K562 (cell line): ENCODE measurements at regions not wholly inside any gene's neighbourhood (a gene's known extent, or its start where the extent isn't known, plus 50 kb on each side); places are given as distances from the start of the nearest gene placed in this dataset.

Source experiments
- ATAC-seq: fragments of 200-7000 bp; cut with Tn5 transposase; 3 replicates; pipeline ENCODE4 v1.9.1; 2020; ENCODE audit warnings: moderate library complexity
- BruUV-seq: library from RNA; stranded (reverse); fragments of 400-500 nt; replicated peaks from 2 replicates; lab custom pipeline; 2021; lab: Mats Ljungman, UMichigan
- CTCF ChIA-PET: fragments of 300-600 bp; formaldehyde crosslinking; extraction: SDS; loops from one replicate; lab custom pipeline; 2021; ENCODE audit warnings: low intra/inter-chr PET ratio; lab: Yijun Ruan, JAX
- POLR2A ChIA-PET: fragments of 300-600, 350-650 bp; sonication (Branson Sonifier 250); formaldehyde crosslinking; extraction: SDS; loops from one replicate; lab custom pipeline; 2021; ENCODE audit warnings: antibody characterized with exemption, inconsistent platforms; lab: Yijun Ruan, JAX
- DNase-seq, 4 experiments: peaks; one replicate each; pipeline versions ENCODE4 v3.0.0 to v3.0.0-alpha.2; 2011 to 2018; ENCODE audit warnings: low spot score in 3 of 4, mixed read lengths in 3 of 4; ENCODE audit errors: extremely low read depth in 1 of 4
- FAIRE-seq: peaks from 2 replicates; lab custom pipeline; 2011; peaks lifted over from hg19 to GRCh38; lab: Jason Lieb, UNC
- H2AFZ ChIP-seq: 2 replicates; pipeline ENCODE4 v1.6.0; 2011; ENCODE audit warnings: low read depth, low read length, control low read depth, inconsistent platforms
- H3K27ac ChIP-seq: fragments of 200-600 bp; 3 replicates; pipeline ENCODE4 v1.8.0; 2011; ENCODE audit warnings: low read depth, mild to moderate bottlenecking, control low read depth, inconsistent platforms, low read length, moderate library complexity, mixed read lengths; ENCODE audit errors: extremely low read depth
- H3K27me3 ChIP-seq, 2 experiments: fragments of 300-600 bp in 1 of 2; 2 replicates in 1 of 2; 3 replicates in 1 of 2; pipeline versions ENCODE4 v1.6.0 to v1.8.0; 2011; ENCODE audit warnings: inconsistent platforms in 2 of 2, low read length in 2 of 2, mild to moderate bottlenecking in 1 of 2, mixed read lengths in 1 of 2, moderate library complexity in 1 of 2; ENCODE audit not compliant: control insufficient read depth in 2 of 2, insufficient read depth in 2 of 2
- H3K36me3 ChIP-seq: fragments of 300-600 bp; 3 replicates; pipeline ENCODE4 v1.8.0; 2011; ENCODE audit warnings: mild to moderate bottlenecking, low read length, inconsistent platforms; ENCODE audit not compliant: control insufficient read depth, insufficient read depth
- H3K4me1 ChIP-seq, 2 experiments: fragments of 200-600 bp in 1 of 2; replicated peaks in 1 of 2; 2 replicates in 1 of 2; 3 replicates in 1 of 2; pipeline versions ENCODE4 v1.5.1 to v1.8.0; 2011; ENCODE audit warnings: inconsistent platforms in 2 of 2, low read length in 2 of 2, mild to moderate bottlenecking in 1 of 2, mixed read lengths in 1 of 2, moderate library complexity in 1 of 2; ENCODE audit not compliant: control insufficient read depth in 2 of 2, insufficient read depth in 2 of 2
- H3K4me2 ChIP-seq: 2 replicates; pipeline ENCODE4 v1.6.1; 2011; ENCODE audit warnings: low read length, control low read depth, inconsistent platforms, mixed read lengths; ENCODE audit not compliant: insufficient read depth
- H3K4me3 ChIP-seq: fragments of 200-600 bp; sonication (generic), shearing (Covaris generic); 2 replicates; pipeline ENCODE4 v1.5.1; 2016; ENCODE audit warnings: control low read depth, inconsistent platforms
- H3K79me2 ChIP-seq: fragments of 200-600 bp; 3 replicates; pipeline ENCODE4 v1.8.0; 2011; ENCODE audit warnings: low read length, inconsistent platforms; ENCODE audit not compliant: control insufficient read depth, insufficient read depth
- H3K9ac ChIP-seq, 2 experiments: 2 replicates each; pipeline versions ENCODE4 v1.6.0 to v1.6.1; 2011; ENCODE audit warnings: low read depth in 2 of 2, low read length in 2 of 2, control low read depth in 1 of 2, inconsistent platforms in 1 of 2, mild to moderate bottlenecking in 1 of 2, mixed read lengths in 1 of 2; ENCODE audit not compliant: insufficient read depth in 1 of 2
- H3K9me1 ChIP-seq: one replicate; pipeline ENCODE4 v1.6.0; 2011; ENCODE audit warnings: inconsistent platforms, mild to moderate bottlenecking, low read length, moderate library complexity; ENCODE audit not compliant: control insufficient read depth, insufficient read depth
- H3K9me3 ChIP-seq: replicated peaks from 2 replicates; pipeline ENCODE4 v1.5.1; 2011; ENCODE audit warnings: low read depth, low read length, inconsistent platforms; ENCODE audit not compliant: control insufficient read depth, insufficient read depth
- H4K20me1 ChIP-seq: replicated peaks from 2 replicates; pipeline ENCODE4 v1.6.1; 2011; ENCODE audit warnings: low read length, inconsistent platforms, mixed read lengths; ENCODE audit not compliant: control insufficient read depth, insufficient read depth
- BRCA1 ChIP-seq, 2 experiments: fragments of 450-650 bp in 1 of 2; sonication (generic) in 1 of 2; formaldehyde crosslinking in 1 of 2; IDR thresholded peaks; 2 replicates each; pipeline versions ENCODE4 v1.5.0 to v1.6.1; 2017 to 2020; ENCODE audit warnings: mild to moderate bottlenecking in 1 of 2, missing genetic modification reagents in 1 of 2
- HLTF ChIP-seq: fragments of 450-650 bp; IDR thresholded peaks from 2 replicates; pipeline ENCODE4 v1.6.1; 2016
- TCF7L2 ChIP-seq: fragments of 150-350 bp; IDR thresholded peaks from 2 replicates; pipeline ENCODE4 v1.6.1; 2016; ENCODE audit warnings: low read depth, mild to moderate bottlenecking, low read length, moderate library complexity
- WGBS: fragments of 100-300 bp; shearing (Covaris generic); methylation state at CpG from one replicate; pipeline ENCODE4 v1.1.6; 2016; ENCODE audit warnings: low coverage, mixed read lengths; ENCODE audit not compliant: insufficient coverage; ENCODE audit errors: missing lambda C conversion rate; 5-methylcytosine and 5-hydroxymethylcytosine counted together
- in situ Hi-C: fragments of 300-500 bp; cut with MboI; formaldehyde crosslinking; loops from 4 replicates; pipeline ENCODE4 v1.15.0; 2018; ENCODE audit warnings: inconsistent platforms, mixed read lengths
- intact Hi-C: fragments of 100-400 bp; cut with micrococcal nuclease; formaldehyde crosslinking; loops from 2 replicates; pipeline ENCODE4 v1.14.2; 2022
- TF ChIP-seq, protein P1 (sequence below), 2 experiments: fragments of 450-650 bp; formaldehyde crosslinking in 1 of 2; IDR thresholded peaks; 2 replicates each; pipeline versions ENCODE4 v1.4.0 to v1.6.1; 2014 to 2020; ENCODE audit warnings: mild to moderate bottlenecking in 2 of 2, borderline replicate concordance in 1 of 2, low read depth in 1 of 2
- TF ChIP-seq, protein P2 (sequence below): fragments of 450-650 bp; formaldehyde crosslinking; IDR thresholded peaks from 2 replicates; pipeline ENCODE4 v1.4.0; 2020; ENCODE audit warnings: mild to moderate bottlenecking, moderate library complexity
- TF ChIP-seq, protein P3 (sequence below): IDR thresholded peaks from 2 replicates; pipeline ENCODE4 v1.6.1; 2012; ENCODE audit warnings: low read depth, low read length, improper control_type of control experiment, borderline replicate concordance

DNA sequence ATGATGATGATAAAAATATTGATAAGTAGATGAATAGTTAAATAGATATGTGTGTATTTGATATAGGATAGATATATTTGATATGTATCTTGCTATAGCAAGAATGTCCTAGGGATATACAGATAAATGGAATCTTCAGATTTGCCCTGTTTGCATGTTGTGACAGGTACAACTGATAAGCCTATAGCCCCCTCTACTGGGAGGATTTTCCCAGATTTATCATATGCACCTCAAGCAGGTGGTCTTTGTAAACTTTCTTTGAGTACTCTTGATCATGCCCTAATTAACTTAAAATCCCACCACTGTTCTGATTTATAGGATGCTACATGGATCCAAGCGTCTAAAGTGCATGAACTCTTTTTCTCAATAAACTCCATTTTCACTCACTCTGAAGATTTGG is 1050.7 kb downstream of the SORCS3 start (continued):
- TF ChIP-seq, protein P1, sequence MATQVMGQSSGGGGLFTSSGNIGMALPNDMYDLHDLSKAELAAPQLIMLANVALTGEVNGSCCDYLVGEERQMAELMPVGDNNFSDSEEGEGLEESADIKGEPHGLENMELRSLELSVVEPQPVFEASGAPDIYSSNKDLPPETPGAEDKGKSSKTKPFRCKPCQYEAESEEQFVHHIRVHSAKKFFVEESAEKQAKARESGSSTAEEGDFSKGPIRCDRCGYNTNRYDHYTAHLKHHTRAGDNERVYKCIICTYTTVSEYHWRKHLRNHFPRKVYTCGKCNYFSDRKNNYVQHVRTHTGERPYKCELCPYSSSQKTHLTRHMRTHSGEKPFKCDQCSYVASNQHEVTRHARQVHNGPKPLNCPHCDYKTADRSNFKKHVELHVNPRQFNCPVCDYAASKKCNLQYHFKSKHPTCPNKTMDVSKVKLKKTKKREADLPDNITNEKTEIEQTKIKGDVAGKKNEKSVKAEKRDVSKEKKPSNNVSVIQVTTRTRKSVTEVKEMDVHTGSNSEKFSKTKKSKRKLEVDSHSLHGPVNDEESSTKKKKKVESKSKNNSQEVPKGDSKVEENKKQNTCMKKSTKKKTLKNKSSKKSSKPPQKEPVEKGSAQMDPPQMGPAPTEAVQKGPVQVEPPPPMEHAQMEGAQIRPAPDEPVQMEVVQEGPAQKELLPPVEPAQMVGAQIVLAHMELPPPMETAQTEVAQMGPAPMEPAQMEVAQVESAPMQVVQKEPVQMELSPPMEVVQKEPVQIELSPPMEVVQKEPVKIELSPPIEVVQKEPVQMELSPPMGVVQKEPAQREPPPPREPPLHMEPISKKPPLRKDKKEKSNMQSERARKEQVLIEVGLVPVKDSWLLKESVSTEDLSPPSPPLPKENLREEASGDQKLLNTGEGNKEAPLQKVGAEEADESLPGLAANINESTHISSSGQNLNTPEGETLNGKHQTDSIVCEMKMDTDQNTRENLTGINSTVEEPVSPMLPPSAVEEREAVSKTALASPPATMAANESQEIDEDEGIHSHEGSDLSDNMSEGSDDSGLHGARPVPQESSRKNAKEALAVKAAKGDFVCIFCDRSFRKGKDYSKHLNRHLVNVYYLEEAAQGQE (IDR thresholded peaks at IDR 0.05; ENCODE audit: borderline replicate concordance) = no peak
- TF ChIP-seq, protein P1 (CRISPR knock-in tag; IDR thresholded peaks at IDR 0.05; ENCODE audit: low read depth) = no peak
- no peak for TF ChIP-seq HLTF

DNA sequence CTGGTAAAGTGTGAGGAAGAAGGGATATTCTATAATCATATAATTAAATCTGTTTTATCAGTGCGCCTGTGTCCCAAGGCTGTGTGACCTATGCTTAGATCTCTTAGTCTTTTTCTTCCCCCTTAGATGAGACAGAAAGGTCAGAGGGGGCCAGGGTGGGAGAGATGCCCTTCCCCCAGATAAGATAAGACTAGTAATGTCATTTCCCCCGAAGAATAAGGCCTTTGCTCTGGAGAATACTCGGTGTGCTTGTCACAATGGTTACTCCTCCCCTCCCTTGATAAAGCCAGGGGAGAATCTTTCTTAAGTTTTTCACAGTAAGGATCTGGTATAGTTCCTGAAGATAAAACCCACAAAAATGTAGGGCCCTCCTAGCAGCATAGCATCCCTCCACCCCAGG is 1041.8 kb downstream of the SORCS3 start:
- intact Hi-C loops = no loop called here
- Histone ChIP-seq H3K79me2 (no peaks in the 10 kb centered on the region), H3K27ac (no peak overlapping the region), H3K4me1 (no peaks in the 10 kb centered on the region)
- DNase-seq = no peak
- CTCF ChIA-PET = no interaction called here
- no peak for FAIRE-seq
- TF ChIP-seq TCF7L2 (no peak), BRCA1 (IDR thresholded peaks at IDR 0.05) (no peak), BRCA1 (CRISPR knock-in tag; IDR thresholded peaks at IDR 0.05) (no peak)
- TF ChIP-seq, protein P2, sequence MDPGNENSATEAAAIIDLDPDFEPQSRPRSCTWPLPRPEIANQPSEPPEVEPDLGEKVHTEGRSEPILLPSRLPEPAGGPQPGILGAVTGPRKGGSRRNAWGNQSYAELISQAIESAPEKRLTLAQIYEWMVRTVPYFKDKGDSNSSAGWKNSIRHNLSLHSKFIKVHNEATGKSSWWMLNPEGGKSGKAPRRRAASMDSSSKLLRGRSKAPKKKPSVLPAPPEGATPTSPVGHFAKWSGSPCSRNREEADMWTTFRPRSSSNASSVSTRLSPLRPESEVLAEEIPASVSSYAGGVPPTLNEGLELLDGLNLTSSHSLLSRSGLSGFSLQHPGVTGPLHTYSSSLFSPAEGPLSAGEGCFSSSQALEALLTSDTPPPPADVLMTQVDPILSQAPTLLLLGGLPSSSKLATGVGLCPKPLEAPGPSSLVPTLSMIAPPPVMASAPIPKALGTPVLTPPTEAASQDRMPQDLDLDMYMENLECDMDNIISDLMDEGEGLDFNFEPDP (CRISPR knock-in tag) = no peak
- TF ChIP-seq, protein P3, sequence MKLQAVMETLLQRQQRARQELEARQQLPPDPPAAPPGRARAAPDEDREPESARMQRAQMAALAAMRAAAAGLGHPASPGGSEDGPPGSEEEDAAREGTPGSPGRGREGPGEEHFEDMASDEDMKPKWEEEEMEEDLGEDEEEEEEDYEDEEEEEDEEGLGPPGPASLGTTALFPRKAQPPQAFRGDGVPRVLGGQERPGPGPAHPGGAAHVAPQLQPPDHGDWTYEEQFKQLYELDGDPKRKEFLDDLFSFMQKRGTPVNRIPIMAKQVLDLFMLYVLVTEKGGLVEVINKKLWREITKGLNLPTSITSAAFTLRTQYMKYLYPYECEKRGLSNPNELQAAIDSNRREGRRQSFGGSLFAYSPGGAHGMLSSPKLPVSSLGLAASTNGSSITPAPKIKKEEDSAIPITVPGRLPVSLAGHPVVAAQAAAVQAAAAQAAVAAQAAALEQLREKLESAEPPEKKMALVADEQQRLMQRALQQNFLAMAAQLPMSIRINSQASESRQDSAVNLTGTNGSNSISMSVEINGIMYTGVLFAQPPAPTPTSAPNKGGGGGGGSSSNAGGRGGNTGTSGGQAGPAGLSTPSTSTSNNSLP = no peak
- TF ChIP-seq, all 486 proteins: peak for 0
- Histone ChIP-seq H3K9ac (no peak overlapping the region), H2AFZ (no peak overlapping the region), H3K9me1 (no peaks in the 10 kb centered on the region), H3K4me3 (no peak overlapping the region), H4K20me1 (no peaks in the 10 kb centered on the region), H3K36me3 (no peaks in the 10 kb centered on the region), H3K4me2 (no peak overlapping the region), H3K27me3 (no peaks in the 10 kb centered on the region), H3K9me3 (no peaks in the 10 kb centered on the region)
- in situ Hi-C loops = no loop called here
- ATAC-seq = no peak
- BruUV-seq = no TSS peak
- POLR2A ChIA-PET = no interaction called here
- WGBS = 0% methylated on average over 1 of the region's 3 CpGs
